Activated CD4-positive, alpha-beta T cell treated with anti-CD3 and anti-CD28 coated beads for 48 hours (primary cell): ENCODE measurements at regions not wholly inside any gene's neighbourhood (a gene's known extent, or its start where the extent isn't known, plus 50 kb on each side); places are given as distances from the start of the nearest gene placed in this dataset.
"Not testable (repeated sequence)": the region's sequence is repeated elsewhere in the genome, so short reads cannot be mapped to it uniquely, and the experiment has no call there.

Experiments
- DNase-seq: peaks from one replicate; pipeline ENCODE4 v3.0.0-alpha.2; 2020

- no peak for DNase-seq
Observed at GRCh38 chr2:66014450-66014849, 420.5 kb upstream of the MEIS1 start.

- DNase-seq: no peak
Observed at GRCh38 chr2:66013456-66013855, 421.5 kb upstream of the MEIS1 start.

DNA sequence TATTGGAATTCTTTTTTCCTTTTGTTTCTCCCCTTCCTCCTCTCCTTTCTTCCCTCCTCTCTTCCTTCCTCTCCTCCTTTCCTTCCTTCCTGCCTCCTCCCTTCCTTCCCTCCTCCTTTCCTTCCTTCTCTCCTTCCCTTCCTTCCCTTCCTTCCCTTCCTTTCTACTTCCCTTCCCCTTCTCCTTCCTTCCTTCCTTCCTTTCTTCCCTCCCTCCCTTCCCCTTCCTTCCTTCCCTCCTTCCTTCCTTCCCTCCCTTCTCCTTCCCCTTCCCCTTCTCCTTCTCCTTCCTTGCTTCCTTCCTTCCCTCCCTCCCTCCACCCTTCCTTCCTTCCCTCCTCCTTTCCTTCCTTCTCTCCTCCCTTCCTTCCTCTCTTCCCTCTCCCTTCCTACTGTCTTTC lies 431.0 kb upstream of the MEIS1 start:
- DNase-seq: no peak

DNA sequence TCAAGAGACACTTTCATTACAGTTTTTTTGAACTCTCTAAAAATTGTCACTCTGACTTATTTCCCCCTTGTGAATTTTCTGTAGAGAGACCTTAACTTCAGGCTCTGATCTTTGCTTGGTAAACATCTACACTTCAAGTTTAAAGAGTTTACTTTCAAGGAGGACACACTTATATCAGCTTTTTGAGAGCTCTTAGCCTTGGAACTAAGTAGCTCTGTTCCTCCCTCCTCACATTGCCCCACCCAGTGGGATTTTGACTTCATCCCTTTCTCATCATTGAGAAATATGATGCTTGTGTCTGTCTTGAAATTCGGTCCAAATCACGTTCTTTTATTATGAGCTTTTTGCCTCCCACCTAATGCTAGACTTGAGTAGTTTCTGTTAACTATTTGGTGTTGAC lies 433.4 kb upstream of the MEIS1 start:
- DNase-seq: no peak

GRCh38 chr2:66000901-66001300 lies 434.0 kb upstream of the MEIS1 start:
- DNase-seq: no peak

GRCh38 chr2:65999796-66000195 lies 435.1 kb upstream of the MEIS1 start:
- DNase-seq: no peak

- DNase-seq: no peak
Observed at GRCh38 chr2:65999103-65999502, 435.8 kb upstream of the MEIS1 start.

DNA sequence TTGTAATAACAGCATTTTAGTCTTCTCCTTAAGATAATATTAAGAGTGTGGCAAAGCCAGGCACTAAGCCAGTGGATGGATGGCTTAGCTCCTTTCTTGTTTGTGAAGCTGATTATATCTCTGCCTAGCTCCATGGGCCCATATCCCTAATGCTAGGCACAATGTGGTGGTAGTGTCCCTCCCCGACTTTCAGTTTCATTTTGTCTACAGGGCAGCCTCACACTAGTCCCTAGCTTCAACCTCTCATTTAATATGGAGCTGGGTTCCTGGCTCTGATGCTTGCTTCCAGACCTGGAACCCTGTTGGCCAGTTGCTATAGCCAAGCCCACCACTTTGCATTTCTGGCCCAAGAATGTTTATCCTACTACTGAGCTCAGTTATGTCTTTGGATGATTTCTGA lies 437.0 kb upstream of the MEIS1 start:
- no peak for DNase-seq

DNA sequence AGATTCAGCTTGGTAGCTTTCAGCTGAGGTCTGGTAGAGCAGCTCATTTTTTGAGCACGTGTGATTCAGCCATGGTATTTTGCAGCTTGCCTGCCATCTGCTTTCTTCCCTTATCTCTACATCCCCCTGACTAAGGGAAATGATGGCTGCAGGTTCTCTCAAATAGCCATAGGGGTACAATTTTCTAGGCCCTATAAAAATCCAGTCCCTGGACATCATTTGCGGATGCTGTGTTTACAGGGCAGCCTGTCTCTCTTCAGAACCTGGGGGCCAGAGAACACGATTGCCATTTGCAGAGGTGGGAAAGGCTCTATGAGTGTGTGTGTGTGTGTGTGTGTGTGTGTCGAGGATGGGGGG lies 442.7 kb upstream of the MEIS1 start:
- DNase-seq: no peak

DNA sequence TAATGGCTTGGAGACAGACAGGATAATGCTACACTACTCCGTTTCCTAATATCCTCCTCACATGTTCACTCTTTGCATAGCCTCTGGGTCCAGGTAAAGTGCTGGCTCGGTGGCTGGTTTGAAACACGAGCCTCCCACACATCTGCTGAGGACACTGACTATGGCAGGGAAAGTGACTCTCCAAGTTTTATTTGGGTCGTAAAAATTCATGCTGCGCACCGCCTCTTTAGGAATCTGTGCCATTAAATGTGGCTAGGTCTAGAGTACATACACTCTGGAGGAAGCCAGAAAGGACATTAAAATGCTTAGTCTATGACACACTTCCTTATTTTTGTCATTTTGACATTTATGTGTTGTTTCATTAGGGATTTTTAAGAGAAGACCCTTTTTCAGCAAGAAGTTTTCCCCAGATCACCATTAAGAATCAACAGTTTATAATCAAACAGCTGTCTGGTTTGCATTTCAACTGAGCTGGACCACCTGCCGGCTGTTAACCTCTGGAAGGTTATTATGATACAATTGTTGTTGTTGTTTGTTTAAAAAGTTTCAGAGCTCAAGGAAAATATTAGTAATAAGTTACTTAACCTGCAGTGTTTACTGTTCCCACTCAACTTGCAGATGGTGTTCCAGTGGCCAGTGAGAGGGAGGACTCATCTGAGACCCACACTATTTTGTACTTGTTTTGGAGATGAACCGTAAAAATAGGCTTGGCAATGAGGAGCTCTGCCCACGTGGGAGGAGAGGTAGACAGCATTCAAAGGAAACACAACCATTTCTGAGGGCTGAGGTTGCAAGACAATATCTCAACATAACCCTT lies 443.3 kb upstream of the MEIS1 start:
- no peak for DNase-seq

DNA sequence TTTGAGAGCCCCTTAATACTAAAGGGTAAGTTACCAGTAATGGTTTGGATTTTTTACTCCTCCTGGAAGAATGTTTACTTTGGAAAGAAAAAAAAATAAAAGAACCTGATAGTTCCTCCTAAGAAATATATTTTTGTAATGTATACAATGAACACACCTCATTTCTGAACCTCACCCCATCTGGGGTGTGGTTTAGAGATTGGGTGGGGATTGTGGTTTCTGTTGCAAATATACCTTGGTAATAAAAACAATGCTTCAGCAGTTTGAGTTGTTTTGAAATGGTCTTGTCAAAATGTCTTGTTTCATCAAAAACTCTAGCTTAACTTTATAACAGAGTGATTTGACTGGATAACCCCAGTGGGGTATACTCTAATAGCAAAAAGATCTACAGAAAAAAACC lies 448.9 kb upstream of the MEIS1 start:
- DNase-seq: no peak

GRCh38 chr2:65980531-65980930 lies 454.4 kb upstream of the MEIS1 start:
- no peak for DNase-seq

DNA sequence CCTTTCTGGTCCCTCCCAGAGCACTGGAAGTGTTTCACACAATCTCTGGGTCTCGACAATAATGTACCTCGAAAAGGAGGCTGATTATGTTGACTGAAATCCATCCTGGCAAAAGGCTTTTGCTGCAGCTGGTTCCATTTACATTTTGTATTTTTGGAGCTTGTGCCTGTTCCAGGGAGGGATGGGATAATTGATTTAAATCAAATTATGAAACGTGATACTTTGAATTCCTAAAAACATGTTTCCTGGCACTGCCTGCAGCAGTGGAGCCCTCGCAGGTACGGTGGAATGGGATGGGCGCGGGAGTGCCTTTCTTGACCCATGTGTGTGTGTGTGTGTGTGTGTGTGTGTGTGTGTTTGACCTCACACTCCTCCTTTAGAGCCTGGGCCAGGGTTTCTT lies 455.5 kb upstream of the MEIS1 start:
- DNase-seq: no peak

DNA sequence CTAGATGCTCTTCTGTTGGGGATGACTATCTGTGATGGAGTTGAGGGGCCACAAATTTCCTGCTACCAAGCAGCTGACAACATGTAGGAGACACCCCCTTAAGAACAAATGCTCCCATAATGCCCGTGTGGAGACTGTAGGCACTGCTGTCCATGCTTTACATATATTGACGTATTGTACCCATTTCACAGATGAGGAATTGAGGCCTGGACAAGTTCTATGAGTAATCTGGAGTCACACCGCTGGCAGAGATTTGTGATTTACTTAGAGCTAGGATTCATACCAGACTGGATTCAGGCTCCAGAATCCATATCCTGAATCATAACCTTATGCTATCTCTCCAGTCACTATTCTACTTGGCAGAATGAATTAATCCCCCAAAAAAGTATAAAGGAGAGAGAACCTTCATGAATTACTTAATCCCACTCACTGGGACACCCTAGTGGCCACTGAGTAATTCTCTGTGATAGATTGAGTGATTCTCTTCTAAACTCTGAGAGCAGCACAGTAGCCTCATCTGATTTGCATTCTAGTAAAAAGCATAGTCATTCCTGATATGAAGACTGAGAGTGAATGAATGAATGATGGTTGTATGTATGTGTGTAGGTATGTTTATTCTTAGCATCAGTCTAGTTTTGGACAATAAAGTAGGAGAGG lies 460.7 kb upstream of the MEIS1 start:
- no peak for DNase-seq

GRCh38 chr2:65969161-65969560 lies 465.8 kb upstream of the MEIS1 start:
- DNase-seq: no peak

GRCh38 chr2:65963303-65963702 lies 471.6 kb upstream of the MEIS1 start:
- DNase-seq: not testable (repeated sequence)

DNA sequence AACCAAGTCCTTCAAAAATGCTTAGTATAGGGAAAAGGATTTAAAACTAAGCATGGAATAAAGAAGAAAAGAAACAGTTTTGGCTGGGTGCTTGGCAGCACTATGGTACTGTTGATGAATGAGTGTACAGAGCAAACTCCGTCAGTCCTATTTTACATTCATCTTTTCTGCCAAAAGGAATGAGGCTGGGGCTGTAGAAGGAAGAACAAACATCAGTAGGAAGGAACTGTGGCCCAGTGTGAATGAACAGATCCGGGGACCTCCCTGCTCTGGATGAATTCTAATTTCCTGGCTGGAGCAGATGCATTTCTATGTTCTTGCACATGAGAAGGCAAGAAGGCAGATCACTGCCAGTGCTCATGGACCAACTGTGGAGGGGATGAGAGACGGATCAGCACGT lies 474.0 kb upstream of the MEIS1 start:
- DNase-seq: no peak

DNA sequence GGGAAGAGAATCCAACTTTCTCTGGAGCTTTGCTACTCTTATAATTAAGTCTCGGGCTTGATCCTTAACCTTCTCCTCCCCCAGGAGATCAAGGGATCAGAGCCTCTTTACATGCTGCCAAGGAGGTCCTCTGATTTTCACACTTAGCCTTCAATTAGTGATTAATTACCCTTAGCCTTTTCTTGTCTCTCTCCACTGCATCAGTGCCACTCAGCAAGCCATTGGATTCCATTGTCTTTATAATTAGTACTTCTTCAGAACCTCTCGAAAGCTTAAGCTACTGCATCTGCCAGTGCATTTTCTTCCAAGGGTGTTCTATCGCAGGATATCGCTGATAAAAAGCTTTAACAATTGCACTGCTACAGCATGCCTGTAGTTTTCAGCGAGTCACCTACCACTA lies 477.0 kb upstream of the MEIS1 start:
- no peak for DNase-seq

- no peak for DNase-seq
Observed at GRCh38 chr2:65957454-65957853, 477.5 kb upstream of the MEIS1 start.

DNA sequence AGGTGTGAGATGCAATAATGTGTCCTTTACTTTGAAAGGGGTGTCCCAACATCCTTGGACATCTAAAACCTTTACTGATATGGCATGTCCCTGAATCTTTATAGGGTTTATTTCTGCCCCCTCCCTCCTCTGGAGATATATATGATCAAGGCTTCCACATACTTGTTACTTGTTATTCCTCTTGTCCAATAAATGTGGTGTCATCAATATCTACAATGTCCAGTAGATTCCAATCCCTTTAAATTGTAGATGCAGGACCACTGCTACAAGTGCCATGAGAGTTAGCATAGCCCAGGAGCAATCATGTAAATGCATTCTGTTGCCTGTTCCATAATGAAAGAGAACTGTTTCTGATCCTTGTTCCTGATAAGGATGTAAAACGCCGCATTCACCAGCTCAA lies 479.7 kb upstream of the MEIS1 start:
- DNase-seq: no peak

GRCh38 chr2:65952966-65953761 lies 481.8 kb upstream of the MEIS1 start:
- DNase-seq: no peak

GRCh38 chr2:65944213-65944612 lies 490.7 kb upstream of the MEIS1 start:
- no peak for DNase-seq

GRCh38 chr2:65943099-65943786 lies 491.7 kb upstream of the MEIS1 start:
- DNase-seq: no peak
